OCI-LY1 (cell line): ENCODE measurements at regions not wholly inside any gene's neighbourhood (a gene's known extent, or its start where the extent isn't known, plus 50 kb on each side); places are given as distances from the start of the nearest gene placed in this dataset.

Experiments
- EZH2 ChIP-seq: fragments of 200-600 bp; sonication (generic), shearing (Covaris generic); IDR thresholded peaks from 2 replicates; pipeline ENCODE4 v1.8.0; 2017; ENCODE audit warnings: borderline replicate concordance, mixed run types, mild to moderate bottlenecking, antibody characterized with exemption, low read length, moderate library complexity, mixed read lengths
- TF ChIP-seq, protein P1 (sequence below): fragments of 200-600 bp; sonication (generic), shearing (Covaris generic); IDR thresholded peaks from 2 replicates; pipeline ENCODE4 v1.5.1; 2017; ENCODE audit warnings: mild to moderate bottlenecking, antibody characterized with exemption, low read length, moderate library complexity, mixed read lengths

- TF ChIP-seq, protein P1, sequence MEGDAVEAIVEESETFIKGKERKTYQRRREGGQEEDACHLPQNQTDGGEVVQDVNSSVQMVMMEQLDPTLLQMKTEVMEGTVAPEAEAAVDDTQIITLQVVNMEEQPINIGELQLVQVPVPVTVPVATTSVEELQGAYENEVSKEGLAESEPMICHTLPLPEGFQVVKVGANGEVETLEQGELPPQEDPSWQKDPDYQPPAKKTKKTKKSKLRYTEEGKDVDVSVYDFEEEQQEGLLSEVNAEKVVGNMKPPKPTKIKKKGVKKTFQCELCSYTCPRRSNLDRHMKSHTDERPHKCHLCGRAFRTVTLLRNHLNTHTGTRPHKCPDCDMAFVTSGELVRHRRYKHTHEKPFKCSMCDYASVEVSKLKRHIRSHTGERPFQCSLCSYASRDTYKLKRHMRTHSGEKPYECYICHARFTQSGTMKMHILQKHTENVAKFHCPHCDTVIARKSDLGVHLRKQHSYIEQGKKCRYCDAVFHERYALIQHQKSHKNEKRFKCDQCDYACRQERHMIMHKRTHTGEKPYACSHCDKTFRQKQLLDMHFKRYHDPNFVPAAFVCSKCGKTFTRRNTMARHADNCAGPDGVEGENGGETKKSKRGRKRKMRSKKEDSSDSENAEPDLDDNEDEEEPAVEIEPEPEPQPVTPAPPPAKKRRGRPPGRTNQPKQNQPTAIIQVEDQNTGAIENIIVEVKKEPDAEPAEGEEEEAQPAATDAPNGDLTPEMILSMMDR: no peak
- no peak for TF ChIP-seq EZH2
Measured at GRCh38 chr16:87006789-87007745, 310.1 kb downstream of the C16orf95 start.
